ENCODE measurements at regions not wholly inside any gene's neighbourhood (a gene's known extent, or its start where the extent isn't known, plus 50 kb on each side); places are given as distances from the start of the nearest gene placed in this dataset.

DNA sequence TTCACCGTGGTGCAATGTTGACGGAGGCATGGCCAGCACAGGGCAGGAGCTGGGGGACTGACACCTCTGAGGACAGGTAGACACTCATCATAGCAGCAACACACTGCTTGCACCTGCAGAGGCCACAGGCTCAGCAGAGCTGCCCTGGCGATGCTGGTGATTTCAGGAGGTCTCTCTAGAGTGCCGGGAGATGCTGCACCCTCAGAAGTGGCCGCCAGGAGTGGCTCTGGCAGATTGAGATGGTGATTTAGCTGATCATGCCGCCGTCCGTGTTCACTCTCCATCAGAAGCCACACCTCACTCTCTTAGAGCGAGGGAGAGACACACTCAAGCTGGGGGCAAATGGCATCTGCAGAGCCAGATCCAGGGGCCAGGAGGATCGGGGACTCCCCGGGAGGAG is 244.6 kb upstream of the SGCG start:
- no peak overlapping the region for H2BK120ac ChIP-seq (replicated peaks; ENCODE audit: low read depth, low read length)
- H3K4ac ChIP-seq (replicated peaks; ENCODE audit: insufficient read length, low read depth, low read length), result no peak overlapping the region
- peaks cover 11 to 12% of the 10 kb centered on the region in 2 experiments for H3K9me3 ChIP-seq (ENCODE audit: insufficient read depth in 2 of 2, low read depth in 1 of 2, low read length in 1 of 2)
- H2BK12ac ChIP-seq (ENCODE audit: low read depth, low read length), result no peak overlapping the region
- TF ChIP-seq RAD21 (IDR thresholded peaks at IDR 0.05 in 1 of 2, conservative IDR thresholded peaks at IDR 0.05 in 1 of 2; ENCODE audit: low read depth in 2 of 2, low read length in 2 of 2), result no peak
- no peak for TF ChIP-seq HDAC2 (IDR thresholded peaks at IDR 0.05; ENCODE audit: borderline replicate concordance in 1 of 2, low read depth in 2 of 2, low read length in 2 of 2)
- no peak for TF ChIP-seq KDM1A (IDR thresholded peaks at IDR 0.05; ENCODE audit: borderline replicate concordance, low read length)
- peaks cover 9% of the 10 kb centered on the region; the same call in 1 of the 2 replicates for H3K23me2 ChIP-seq (ENCODE audit: low read depth, low read length)
- no peak overlapping the region for H2BK15ac ChIP-seq (ENCODE audit: low read length)
- no peaks in the 10 kb centered on the region for H3K79me1 ChIP-seq (ENCODE audit: low read depth, low read length)
- no peak overlapping the region for H2AFZ ChIP-seq (ENCODE audit: low read length)
- no peak overlapping the region for H4K8ac ChIP-seq (ENCODE audit: extremely low read depth, insufficient read depth, low read length)
- H3K4me3 ChIP-seq (ENCODE audit: extremely low read depth in 1 of 4, insufficient read depth in 2 of 4, low read depth in 3 of 4, low read length in 4 of 4), result no peak overlapping the region
- no peaks in the 10 kb centered on the region; a peak in 1 of 7 replicates for H3K27me3 ChIP-seq (replicated peaks in 1 of 4; ENCODE audit: control insufficient read depth in 3 of 4, extremely low read depth in 1 of 4, insufficient read depth in 3 of 4, low read length in 3 of 4)
- H2AK5ac ChIP-seq (ENCODE audit: low read depth, low read length), result no peak overlapping the region
- peaks cover 0 to 4% (median 1%) of the 10 kb centered on the region in 4 experiments; a peak in 2 of 8 replicates for H3K36me3 ChIP-seq (ENCODE audit: control insufficient read depth in 2 of 4, insufficient read depth in 4 of 4, low read length in 3 of 4)
- peaks cover 0 to 9% of the 10 kb centered on the region in 2 experiments for H4K20me1 ChIP-seq (replicated peaks in 1 of 2; ENCODE audit: control insufficient read depth in 1 of 2, insufficient read depth in 2 of 2, low read length in 2 of 2)
- no peak overlapping the region for H3K9ac ChIP-seq (replicated peaks in 1 of 4; ENCODE audit: extremely low read depth in 1 of 4, low read depth in 3 of 4, low read length in 3 of 4)
- no peak overlapping the region for H3K56ac ChIP-seq (replicated peaks; ENCODE audit: insufficient read length, low read depth, low read length)
- H3K23ac ChIP-seq (ENCODE audit: insufficient read length), result no peak overlapping the region
- no peak overlapping the region for H3K18ac ChIP-seq (ENCODE audit: extremely low read depth, low read length)
- H4K91ac ChIP-seq (replicated peaks; ENCODE audit: insufficient read length, low read length), result no peak overlapping the region
- DNase-seq (ENCODE audit: low read depth in 1 of 2, low spot score in 2 of 2) (no peak), FAIRE-seq (no peak)
- H2BK5ac ChIP-seq (ENCODE audit: low read depth, low read length), result no peak overlapping the region
- peaks cover 0 to 6% of the 10 kb centered on the region in 2 experiments; a peak in 1 of 4 replicates for H3K79me2 ChIP-seq (ENCODE audit: control insufficient read depth in 1 of 2, insufficient read depth in 2 of 2, low read length in 2 of 2)
- H2BK20ac ChIP-seq (ENCODE audit: low read length), result no peak overlapping the region
- no peak overlapping the region for H3K27ac ChIP-seq (ENCODE audit: low read depth, low read length)
- no peak overlapping the region for H3K4me2 ChIP-seq (ENCODE audit: insufficient read depth in 1 of 2, low read depth in 2 of 2, low read length in 2 of 2)
- no peaks in the 10 kb centered on the region for H3K4me1 ChIP-seq (replicated peaks in 1 of 4; ENCODE audit: control insufficient read depth in 3 of 4, insufficient read depth in 4 of 4, low read length in 3 of 4)
- 89% methylated on average over 11 of the region's 11 CpGs; no CpG with 5 or more reads in 1 of the 2 experiments for WGBS, 2 experiments (ENCODE audit: extremely low coverage in 1 of 2, insufficient coverage in 1 of 2, insufficient read length in 1 of 2, insufficient replicate concordance in 2 of 2, low coverage in 1 of 2, low lambda C conversion rate in 2 of 2, missing lambda C conversion rate in 1 of 2)
- ChIA-PET CTCF (ENCODE audit: partially characterized antibody) (interaction anchor here (1.0 to 2.8 kb wide), 4 partner anchors 10 to 240 kb away, joined by 3 to 5 read pairs (median 3); no protein-coding TSS in a partner anchor), POLR2A (ENCODE audit: partially characterized antibody) (interaction anchor here (1.1 kb wide), 1 partner anchor 9 kb away, joined by 4 read pairs; no protein-coding TSS in a partner anchor)
- no peak overlapping the region for H3K14ac ChIP-seq (ENCODE audit: insufficient read length)
- no peak overlapping the region for H4K5ac ChIP-seq (ENCODE audit: insufficient read length, low read depth, low read length)
